H54 (cell line): ENCODE measurements at regions not wholly inside any gene's neighbourhood (a gene's known extent, or its start where the extent isn't known, plus 50 kb on each side); places are given as distances from the start of the nearest gene placed in this dataset.

Experiments used
- DNase-seq: peaks from one replicate; pipeline ENCODE4 v3.0.0; 2011; ENCODE audit warnings: low spot score, mixed read lengths; ENCODE audit not compliant: insufficient read length
- FAIRE-seq: peaks from 3 replicates; lab custom pipeline; 2011; peaks lifted over from hg19 to GRCh38; lab: Jason Lieb, UNC
- POLR2A ChIP-seq: IDR thresholded peaks from 2 replicates; pipeline ENCODE4 v1.6.1; 2011; ENCODE audit warnings: low read depth, mild to moderate bottlenecking, low read length

DNA sequence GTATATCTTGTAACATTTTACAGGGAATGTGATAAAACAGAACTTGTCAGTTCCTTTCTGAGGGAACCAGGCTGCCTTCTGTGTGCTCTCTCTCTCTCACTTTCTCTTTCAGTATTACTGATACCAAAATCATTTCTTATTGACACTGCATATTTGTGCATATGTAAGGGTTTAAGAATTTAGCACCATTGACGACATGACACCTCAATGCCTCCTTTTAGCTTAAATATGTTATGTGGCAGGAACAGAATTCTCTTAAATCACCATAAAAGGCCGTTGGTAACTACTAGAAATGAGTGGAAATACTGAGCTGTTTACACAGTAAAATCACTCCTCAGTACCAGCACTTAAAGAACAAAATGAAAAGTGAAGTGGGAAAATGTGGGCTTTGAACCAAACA, 457.7 kb upstream of the SYT1 start:
- TF ChIP-seq POLR2A = no peak
- peak; percentile 74 for FAIRE-seq

DNA sequence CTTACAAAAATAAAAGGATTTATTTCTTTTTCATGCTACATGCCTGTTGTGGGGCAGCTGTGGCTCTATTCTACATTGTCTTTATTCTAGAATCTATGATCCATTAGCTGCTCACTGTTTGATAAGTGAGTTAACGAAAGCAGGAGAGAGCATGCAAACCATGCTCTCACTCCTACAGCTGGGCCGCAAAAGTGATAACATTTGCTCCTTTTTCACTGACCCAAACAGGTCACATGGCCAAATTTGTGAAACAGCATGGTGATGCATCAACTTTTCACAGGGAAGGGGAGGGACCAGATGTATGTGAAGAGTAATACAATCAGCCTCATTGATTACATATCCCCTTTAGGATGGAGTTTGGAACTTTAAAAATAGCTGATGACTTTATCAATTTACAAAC, 456.9 kb upstream of the SYT1 start:
- no peak for TF ChIP-seq POLR2A
- DNase-seq (no peak), FAIRE-seq (peak; percentile 60)

More for the DNA sequence above, 457.7 kb upstream of the SYT1 start:
- no peak for DNase-seq

DNA sequence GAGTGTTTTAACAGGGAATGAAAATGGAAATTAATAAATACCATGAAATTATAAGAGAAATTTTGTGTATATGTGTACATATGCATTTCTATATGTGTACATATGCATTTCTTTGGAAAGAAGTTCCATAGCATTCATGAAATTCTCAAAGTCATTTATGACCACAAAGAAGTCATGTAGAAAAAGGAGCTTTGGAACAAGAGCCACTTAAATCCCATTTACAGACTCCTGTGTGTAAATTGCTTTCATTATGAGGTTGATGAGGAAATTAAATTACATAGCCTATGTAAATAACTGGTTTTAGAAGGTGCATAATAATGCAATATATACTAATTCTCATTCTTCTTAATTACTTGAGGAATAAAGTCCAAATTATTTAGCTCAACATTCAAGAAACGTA, 450.5 kb upstream of the SYT1 start:
- DNase-seq (no peak), FAIRE-seq (no peak)
- TF ChIP-seq POLR2A = no peak

DNA sequence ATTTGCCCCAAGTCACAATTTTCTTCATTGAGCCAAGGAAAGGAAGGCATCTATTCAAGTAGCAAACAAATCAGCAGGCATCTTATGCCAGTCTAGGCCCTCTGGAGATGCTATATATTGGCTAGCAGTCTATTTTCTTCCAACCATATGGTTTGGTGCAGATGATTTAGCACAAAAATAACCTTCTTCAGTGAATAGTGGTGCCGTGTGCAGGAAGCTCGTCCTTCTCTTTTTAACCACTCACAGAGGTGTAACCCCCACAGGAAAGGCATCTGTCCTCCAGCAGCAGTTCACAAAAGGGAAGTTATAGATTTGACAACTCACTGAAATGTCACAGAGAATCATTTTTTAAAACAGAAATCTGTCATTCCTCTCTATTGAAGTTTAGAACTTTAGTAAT, 445.7 kb upstream of the SYT1 start:
- no peak for DNase-seq
- FAIRE-seq = no peak
- no peak for TF ChIP-seq POLR2A

DNA sequence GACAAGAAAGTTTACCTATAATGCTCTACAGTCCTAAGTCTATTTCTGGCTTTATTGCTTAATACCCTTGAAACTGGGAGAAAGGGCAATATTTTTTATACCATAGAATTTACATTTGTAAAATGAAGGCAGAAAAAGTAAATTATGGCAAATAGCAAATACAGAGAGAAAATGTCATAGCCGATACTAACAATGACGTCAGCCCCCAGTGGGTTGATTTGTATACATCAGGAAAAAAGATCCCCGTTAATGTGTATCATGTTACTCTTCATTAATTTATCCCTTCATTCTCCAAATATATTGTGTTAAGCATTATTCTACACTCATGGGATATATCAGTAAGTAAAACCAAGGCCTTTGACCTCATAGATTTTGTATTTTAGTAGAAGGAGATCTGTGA, 445.1 kb upstream of the SYT1 start:
- no peak for DNase-seq
- TF ChIP-seq POLR2A = no peak
- FAIRE-seq = no peak

DNA sequence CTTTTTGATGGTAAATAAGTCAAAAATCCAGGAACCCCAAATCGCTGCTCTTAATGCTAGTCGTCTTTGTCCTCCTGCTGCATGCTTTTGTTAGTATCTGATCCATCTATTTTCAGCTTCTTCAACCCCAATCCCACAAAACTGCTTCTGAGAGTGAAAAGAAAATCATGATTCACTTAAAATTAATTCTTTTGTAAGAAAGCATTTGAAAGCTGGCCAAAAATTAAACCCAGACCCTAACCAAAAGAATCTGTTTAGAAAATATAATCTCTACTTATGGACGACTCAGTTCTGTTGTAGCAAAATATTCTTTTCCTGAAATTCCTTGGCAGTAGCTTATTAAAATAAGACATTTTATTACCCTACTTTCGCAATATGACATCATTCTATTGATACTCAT, 443.6 kb upstream of the SYT1 start:
- FAIRE-seq (no peak), DNase-seq (no peak)
- TF ChIP-seq POLR2A = no peak

DNA sequence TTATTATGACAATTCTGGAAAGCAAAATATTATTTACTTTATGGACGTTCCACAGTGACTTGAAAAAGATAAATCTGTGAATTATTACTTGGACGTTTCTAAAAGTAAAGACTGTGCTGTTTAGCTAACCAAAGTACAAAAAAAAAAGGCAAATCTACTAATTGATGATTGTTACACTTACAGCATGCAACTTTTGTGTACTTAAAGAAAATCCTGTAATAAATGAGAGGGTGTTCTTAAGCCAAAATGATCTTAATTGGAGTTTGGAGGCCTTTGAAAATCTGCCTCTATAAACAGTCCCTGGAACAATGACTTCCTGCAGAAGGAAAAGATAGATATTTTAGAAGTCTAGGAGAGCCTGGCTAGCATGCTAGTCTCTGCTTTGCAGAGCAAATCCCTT, 434.0 kb upstream of the SYT1 start:
- FAIRE-seq = no peak
- TF ChIP-seq POLR2A = no peak
- DNase-seq = no peak

DNA sequence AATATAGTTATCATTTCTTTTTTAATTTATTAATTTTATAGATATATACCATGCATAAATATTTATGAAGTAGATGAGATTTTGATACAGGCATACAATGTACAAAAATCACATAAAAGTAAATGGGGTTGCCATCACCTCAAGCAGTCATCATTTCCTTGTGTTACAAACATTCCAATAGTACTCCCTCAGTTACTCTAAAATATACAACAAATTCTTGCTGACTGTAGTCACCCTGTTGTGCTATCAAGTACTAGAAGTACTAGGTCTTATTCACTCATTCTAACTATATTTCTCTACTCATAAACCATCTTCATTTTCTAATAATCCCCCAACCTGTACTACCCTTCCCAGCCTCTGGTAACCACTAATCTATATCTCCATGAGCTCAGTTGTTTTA, 432.6 kb upstream of the SYT1 start:
- FAIRE-seq (no peak), DNase-seq (no peak)
- TF ChIP-seq POLR2A = no peak

DNA sequence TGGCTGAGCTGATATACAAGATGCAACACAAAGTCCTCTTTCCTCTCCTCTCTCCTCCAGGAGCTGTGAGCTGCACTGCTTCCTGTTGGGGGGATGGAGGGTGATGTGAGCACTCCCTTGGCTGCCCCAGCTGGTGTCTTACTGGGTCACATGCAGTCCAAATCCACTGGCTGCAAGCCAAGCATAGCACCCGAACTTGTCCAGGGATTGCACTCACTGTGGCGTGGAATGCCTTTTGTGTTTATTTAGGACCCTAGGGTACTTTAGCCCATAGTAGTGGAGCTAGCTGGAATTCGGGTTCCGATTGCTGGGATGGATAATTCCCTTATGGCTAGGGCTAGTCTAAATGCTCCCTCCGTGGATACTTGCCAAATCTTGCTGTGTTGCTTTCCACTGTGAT, 424.9 kb upstream of the SYT1 start:
- no peak for TF ChIP-seq POLR2A
- DNase-seq (no peak), FAIRE-seq (no peak)

DNA sequence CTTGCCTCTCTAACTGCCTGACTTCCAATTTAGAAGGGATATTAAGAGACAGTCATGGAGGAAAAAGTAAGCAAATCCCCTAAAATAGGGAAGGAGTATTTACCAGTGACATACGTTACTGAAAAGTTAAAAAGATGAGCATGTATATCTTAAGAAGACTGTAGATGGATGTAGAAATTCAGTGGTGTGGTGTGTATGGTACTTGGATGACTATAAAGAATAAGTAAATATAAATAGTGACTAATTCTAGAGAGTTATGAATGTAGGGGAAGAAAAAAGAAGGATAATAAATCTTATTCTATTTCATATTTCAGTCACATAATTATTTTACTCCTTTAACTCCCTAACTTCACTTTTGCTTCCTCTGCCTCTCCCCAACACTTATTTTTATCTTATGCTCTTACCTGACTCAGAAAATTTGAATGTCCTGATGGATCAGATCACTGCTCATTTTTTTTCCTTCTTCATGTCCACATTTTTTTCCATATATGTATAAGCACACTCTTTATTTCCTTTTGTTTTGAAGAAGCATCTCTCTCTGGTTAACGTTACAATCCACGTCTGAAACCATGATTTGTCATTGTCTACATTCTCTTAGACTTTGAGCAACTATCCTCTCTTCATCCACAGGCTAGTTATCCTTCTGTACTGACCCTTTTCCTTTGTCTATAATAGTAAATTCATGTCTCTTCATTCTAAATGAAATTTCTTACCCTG, 422.7 kb upstream of the SYT1 start:
- no peak for TF ChIP-seq POLR2A
- no peak for DNase-seq
- no peak for FAIRE-seq

DNA sequence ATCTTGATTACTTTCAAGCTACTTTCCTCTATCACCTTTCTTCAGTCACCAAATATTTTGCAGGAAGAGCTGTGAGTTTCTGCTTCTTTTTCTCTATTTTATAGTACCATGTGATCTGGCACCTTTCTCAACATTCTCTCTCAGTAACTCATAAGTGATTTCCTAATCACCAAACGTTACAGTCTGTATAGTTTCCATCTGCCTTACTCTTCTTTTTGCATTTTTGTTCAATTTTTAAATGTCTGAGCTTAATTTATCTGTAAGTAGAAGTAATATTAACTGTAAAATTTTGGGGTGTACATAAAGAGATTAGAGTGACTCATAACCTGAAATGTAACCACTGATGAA, 422.1 kb upstream of the SYT1 start:
- TF ChIP-seq POLR2A = no peak
- FAIRE-seq (no peak), DNase-seq (no peak)

DNA sequence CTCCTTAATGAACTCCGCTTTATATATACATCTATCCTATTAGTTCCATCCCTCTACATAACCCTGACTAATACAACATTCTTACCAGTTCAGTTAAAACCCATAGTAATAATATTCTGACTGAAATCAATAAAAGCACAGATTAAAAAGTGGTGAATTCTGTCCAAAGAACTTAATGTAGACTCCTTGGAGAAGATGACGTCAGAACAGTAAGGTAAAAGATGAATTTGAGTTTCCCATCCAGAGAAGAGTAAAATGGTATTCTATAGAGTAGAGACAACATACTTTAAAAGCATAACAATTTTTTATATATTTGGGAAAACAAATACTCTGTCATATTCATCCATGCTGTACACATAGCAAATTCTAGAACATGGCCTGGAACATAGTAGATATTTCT, 418.0 kb upstream of the SYT1 start:
- FAIRE-seq (no peak), DNase-seq (no peak)
- TF ChIP-seq POLR2A = no peak

DNA sequence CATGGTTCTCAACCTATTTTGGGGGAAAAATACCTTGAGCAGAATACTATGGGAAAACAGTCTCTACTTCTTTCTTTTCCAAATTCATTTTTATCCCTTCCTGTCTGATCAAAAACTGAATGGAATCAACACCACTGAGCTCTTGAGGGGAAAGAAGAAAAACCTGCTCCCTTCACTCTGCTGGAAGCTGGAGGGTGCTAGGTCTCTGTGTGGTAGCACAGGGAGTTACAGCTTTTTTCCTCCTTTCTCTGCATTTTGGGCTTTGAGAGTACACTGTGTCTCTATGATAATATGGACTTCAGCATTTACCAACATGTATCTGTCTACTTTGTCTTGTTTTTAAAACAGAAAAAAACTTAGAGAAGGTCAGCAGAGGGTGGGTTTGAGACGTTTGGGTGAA, 417.2 kb upstream of the SYT1 start:
- TF ChIP-seq POLR2A = no peak
- FAIRE-seq (no peak), DNase-seq (no peak)

DNA sequence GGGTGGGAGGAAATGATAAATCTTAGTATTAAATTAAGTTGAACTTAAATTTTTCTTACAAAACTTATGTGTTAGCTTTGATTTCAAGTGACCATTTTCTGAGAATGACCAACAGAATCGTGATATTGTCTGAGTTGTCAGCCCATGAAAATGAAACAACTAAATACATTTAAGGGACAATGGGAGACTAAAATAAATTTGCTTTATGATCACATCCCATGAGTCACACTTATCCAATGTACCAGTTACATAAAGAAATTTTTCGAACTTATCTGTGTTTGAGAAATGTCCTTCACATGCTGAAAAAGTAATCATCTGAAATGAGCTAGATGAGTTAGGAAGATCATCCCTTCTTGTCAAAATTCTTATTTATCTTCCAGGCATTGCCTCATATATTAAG, 415.9 kb upstream of the SYT1 start:
- FAIRE-seq (no peak), DNase-seq (no peak)
- no peak for TF ChIP-seq POLR2A

DNA sequence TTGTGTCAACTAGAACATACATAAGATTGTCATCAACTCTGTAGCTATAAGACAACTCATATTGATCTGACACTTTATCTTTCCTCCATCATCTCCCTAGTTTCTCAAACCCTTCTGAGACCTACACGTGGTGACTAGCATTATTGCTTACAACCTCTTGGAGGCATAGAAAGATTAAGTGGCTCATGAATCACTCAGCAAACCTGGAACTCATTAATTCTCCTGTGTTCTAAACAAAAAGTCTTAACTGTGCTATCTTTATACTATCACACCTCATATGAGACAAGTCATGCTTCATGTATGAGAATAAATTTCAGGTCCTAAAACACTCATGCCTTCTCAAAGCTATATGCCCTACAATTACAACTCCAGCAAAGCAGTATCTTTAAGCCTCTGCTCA, 408.6 kb upstream of the SYT1 start:
- FAIRE-seq (no peak), DNase-seq (no peak)
- no peak for TF ChIP-seq POLR2A

DNA sequence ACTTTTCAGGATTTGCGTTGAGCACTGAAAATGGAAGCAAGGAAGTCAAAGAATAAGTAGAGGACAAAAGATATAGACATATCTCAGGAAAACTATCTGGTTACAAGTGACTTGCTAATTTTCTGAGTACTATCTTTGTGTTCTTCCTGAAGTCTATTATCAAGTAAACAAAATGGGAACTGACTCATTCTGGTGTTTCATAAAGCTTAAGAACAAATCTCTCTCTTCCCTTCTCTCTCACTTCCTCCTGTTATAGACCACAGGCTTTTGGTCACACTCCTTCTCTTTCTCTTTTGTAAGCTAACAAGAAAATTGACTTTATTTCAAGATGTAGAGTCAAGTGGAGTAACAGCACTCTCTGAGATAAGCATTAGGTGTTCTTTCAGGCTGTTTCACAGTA, 406.6 kb upstream of the SYT1 start:
- TF ChIP-seq POLR2A = no peak
- FAIRE-seq (no peak), DNase-seq (no peak)
